T-helper 1 cell treated with Interleukin-12 subunit alpha and Interleukin-12 subunit beta and Interleukin-4 antibody, amounts not matched to agents 30 ng/mL and 1 ng/mL, for 36 hours (primary cell): ENCODE measurements at regions not wholly inside any gene's neighbourhood (a gene's known extent, or its start where the extent isn't known, plus 50 kb on each side); places are given as distances from the start of the nearest gene placed in this dataset.

Experiments
- intact Hi-C: fragments of 100-400 bp; cut with micrococcal nuclease; formaldehyde crosslinking; loops from one replicate; pipeline ENCODE4 v1.15.1; 2024

- intact Hi-C loops: no loop called here
Observed at GRCh38 chr5:122719991-122720746, 54.7 kb upstream of the SNX2 start.

GRCh38 chr5:122721127-122721526, 53.8 kb upstream of the SNX2 start:
- intact Hi-C loops: no loop called here

- intact Hi-C loops: no loop called here
Observed at GRCh38 chr5:122722341-122722740, 52.5 kb upstream of the SNX2 start.

- intact Hi-C loops: no loop called here
Observed at GRCh38 chr5:122723606-122724352, 51.1 kb upstream of the SNX2 start.
